ENCODE measurements at regions not wholly inside any gene's neighbourhood (a gene's known extent, or its start where the extent isn't known, plus 50 kb on each side); places are given as distances from the start of the nearest gene placed in this dataset.

DNA sequence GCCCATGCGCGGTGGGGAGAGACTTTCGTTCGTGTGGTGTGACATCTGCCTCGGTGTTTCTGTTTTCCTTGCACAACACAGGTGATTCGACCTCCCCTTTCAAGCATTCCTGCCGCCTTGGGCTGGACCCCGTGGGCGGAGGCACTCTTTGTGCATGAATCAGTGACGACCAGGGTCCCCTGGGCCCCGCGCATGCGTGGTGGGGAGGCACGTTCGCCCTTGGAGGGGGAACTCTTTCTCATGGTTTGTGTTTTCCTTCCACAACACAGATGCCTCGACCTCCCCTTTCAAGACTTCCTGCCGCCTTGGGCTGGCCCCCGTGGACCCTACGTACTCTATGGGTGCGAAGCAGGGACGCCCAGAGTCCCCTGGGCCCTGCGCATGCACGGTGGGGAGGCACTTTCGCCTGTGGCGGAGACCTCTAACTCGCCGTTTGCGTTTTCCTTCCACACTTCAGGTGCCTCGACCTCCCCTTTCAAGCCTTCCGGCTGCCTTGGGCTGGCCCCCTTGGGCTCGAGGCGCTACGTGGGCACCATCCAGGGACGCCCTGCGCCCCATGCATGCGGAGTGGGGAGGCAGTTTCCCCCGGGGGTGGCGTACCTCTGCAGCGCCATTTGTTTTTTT is 340.9 kb downstream of the ALG10 start:
- Histone ChIP-seq H3K4me1 (ENCODE audit: insufficient read depth, low read length) (no peaks in the 10 kb centered on the region), H3K27ac (ENCODE audit: low read depth, low read length) (no peak overlapping the region), H3K9me3 (ENCODE audit: low read length) (no peaks in the 10 kb centered on the region), H3K27me3 (ENCODE audit: insufficient read depth, low read length, poor library complexity, severe bottlenecking) (no peaks in the 10 kb centered on the region), H3K4me3 (ENCODE audit: low read length) (no peak overlapping the region), H3K36me3 (ENCODE audit: insufficient read depth, low read length) (no peaks in the 10 kb centered on the region)
- no peak overlapping the region for H3K4me3 Mint-ChIP-seq
- H3K9me3 Mint-ChIP-seq: peaks cover 0 to 18% (median 8%) of the 10 kb centered on the region in 5 donors
- no peak for DNase-seq
- ChIA-PET CTCF (no interaction called here), POLR2A (no interaction called here)
- no peaks in the 10 kb centered on the region for H3K4me1 Mint-ChIP-seq
- H3K36me3 Mint-ChIP-seq: no peaks in the 10 kb centered on the region
- H3K27ac Mint-ChIP-seq: no peak overlapping the region
- no peaks in the 10 kb centered on the region for H3K27me3 Mint-ChIP-seq

DNA sequence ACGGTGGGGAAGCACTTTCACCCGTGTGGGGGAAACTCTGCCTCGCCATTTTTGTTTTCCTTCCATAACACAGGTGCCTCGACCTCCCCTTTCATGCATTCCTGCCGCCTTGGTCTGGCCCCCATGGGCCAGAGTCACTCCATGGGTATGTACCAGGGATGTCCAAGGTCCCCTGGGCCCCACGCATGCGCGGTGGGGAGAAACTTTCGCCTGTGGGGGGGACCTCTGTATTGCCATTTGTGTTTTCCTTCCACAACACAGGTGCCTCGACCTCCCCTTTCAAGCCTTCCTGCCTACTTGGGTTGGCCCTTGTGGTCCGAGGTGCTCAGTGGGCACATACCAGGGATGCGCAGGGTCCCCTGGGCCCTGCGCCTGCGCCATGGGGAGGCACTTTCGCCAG is 345.8 kb downstream of the ALG10 start:
- Mint-ChIP-seq H3K9me3 (peaks cover 3 to 25% (median 4%) of the 10 kb centered on the region in 5 donors), H3K36me3 (no peaks in the 10 kb centered on the region), H3K27ac (no peak overlapping the region), H3K4me3 (no peak overlapping the region), H3K27me3 (no peaks in the 10 kb centered on the region), H3K4me1 (no peaks in the 10 kb centered on the region)
- Histone ChIP-seq H3K27ac (ENCODE audit: low read depth, low read length) (no peak overlapping the region), H3K36me3 (ENCODE audit: insufficient read depth, low read length) (no peaks in the 10 kb centered on the region), H3K4me1 (ENCODE audit: insufficient read depth, low read length) (no peaks in the 10 kb centered on the region), H3K4me3 (ENCODE audit: low read length) (no peak overlapping the region), H3K9me3 (ENCODE audit: low read length) (no peaks in the 10 kb centered on the region), H3K27me3 (ENCODE audit: insufficient read depth, low read length, poor library complexity, severe bottlenecking) (no peaks in the 10 kb centered on the region)
- ChIA-PET POLR2A (no interaction called here), CTCF (no interaction called here)
- DNase-seq: no peak

DNA sequence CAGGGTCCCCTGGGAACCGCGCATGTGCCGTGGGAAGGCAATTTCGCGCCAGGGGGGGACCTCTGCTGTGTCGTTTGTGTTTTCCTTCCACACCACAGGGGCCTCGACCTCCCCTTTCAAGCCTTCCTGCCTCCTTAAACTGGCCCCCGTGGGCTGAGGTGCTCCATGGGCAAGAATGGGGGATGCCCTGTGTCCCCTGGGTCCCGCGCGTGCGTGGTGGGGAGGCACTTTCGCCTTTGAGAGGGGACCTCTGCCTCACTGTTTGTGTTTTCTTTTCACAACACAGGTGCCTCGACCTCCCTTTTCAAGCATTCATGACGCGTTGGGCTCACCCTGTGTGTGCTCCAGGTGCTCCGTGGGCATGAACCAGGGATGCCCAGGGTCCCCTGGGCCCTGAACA is 348.8 kb downstream of the ALG10 start:
- Histone ChIP-seq H3K4me3 (ENCODE audit: low read length) (no peak overlapping the region), H3K4me1 (ENCODE audit: insufficient read depth, low read length) (no peaks in the 10 kb centered on the region), H3K36me3 (ENCODE audit: insufficient read depth, low read length) (no peaks in the 10 kb centered on the region), H3K27ac (ENCODE audit: low read depth, low read length) (no peak overlapping the region), H3K9me3 (ENCODE audit: low read length) (no peaks in the 10 kb centered on the region), H3K27me3 (ENCODE audit: insufficient read depth, low read length, poor library complexity, severe bottlenecking) (no peaks in the 10 kb centered on the region)
- H3K4me3 Mint-ChIP-seq: no peak overlapping the region
- POLR2A ChIA-PET: no interaction called here
- DNase-seq: no peak
- H3K4me1 Mint-ChIP-seq: no peaks in the 10 kb centered on the region
- H3K27me3 Mint-ChIP-seq: no peaks in the 10 kb centered on the region
- CTCF ChIA-PET: no interaction called here
- peaks cover 3 to 32% (median 5%) of the 10 kb centered on the region in 5 donors for H3K9me3 Mint-ChIP-seq
- no peak overlapping the region for H3K27ac Mint-ChIP-seq
- no peaks in the 10 kb centered on the region for H3K36me3 Mint-ChIP-seq

DNA sequence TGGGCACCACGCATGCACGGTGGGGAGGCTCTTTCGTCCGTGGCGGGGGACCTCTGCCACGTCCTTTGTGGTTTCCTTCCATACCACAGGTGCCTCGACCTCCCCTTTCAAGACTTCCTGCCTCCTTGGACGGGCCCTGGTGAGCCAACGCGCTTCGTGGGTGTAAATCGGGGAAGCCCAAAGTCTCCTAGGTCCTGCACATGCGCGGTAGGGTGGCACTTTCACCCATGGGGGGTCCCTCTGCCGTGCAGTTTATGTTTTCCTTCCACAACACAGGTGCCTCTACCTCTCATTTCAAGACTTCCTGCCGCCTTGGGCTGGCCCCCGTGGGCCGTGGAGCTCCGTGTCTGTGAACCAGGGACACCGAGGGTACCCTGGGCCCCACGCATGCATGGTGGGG is 349.7 kb downstream of the ALG10 start:
- Mint-ChIP-seq H3K4me3 (no peak overlapping the region), H3K27ac (no peak overlapping the region), H3K4me1 (no peaks in the 10 kb centered on the region), H3K36me3 (no peaks in the 10 kb centered on the region), H3K9me3 (peaks cover 3 to 33% (median 5%) of the 10 kb centered on the region in 5 donors), H3K27me3 (no peaks in the 10 kb centered on the region)
- H3K27ac ChIP-seq (ENCODE audit: low read depth, low read length): no peak overlapping the region
- ChIA-PET CTCF (no interaction called here), POLR2A (no interaction called here)
- H3K4me1 ChIP-seq (ENCODE audit: insufficient read depth, low read length): no peaks in the 10 kb centered on the region
- no peak overlapping the region for H3K4me3 ChIP-seq (ENCODE audit: low read length)
- no peaks in the 10 kb centered on the region for H3K9me3 ChIP-seq (ENCODE audit: low read length)
- no peaks in the 10 kb centered on the region for H3K27me3 ChIP-seq (ENCODE audit: insufficient read depth, low read length, poor library complexity, severe bottlenecking)
- no peaks in the 10 kb centered on the region for H3K36me3 ChIP-seq (ENCODE audit: insufficient read depth, low read length)
- DNase-seq: no peak

DNA sequence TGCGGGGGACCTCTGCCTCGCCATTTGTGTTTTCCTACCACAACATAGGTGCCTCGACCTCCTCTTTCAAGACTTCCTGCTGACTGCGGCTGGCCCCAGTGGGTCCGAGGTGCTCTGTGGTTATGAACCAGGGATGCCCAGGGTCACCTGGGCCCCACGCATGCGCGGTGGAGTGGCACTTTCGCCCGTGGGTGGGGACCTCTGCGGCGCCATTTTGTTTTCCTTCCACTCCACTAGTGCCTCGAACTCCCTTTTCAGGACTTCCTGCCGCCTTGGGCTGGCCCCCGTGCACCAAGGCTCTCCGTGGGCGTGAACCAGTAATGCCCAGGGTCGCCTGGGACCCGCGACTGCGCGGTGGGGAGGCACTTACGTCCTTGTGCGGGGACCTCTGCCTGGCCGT is 351.6 kb downstream of the ALG10 start:
- Histone ChIP-seq H3K27ac (ENCODE audit: low read depth, low read length) (no peak overlapping the region), H3K4me1 (ENCODE audit: insufficient read depth, low read length) (no peaks in the 10 kb centered on the region), H3K36me3 (ENCODE audit: insufficient read depth, low read length) (no peaks in the 10 kb centered on the region), H3K4me3 (ENCODE audit: low read length) (no peak overlapping the region), H3K27me3 (ENCODE audit: insufficient read depth, low read length, poor library complexity, severe bottlenecking) (no peaks in the 10 kb centered on the region), H3K9me3 (ENCODE audit: low read length) (no peaks in the 10 kb centered on the region)
- no peak overlapping the region for H3K27ac Mint-ChIP-seq
- no peak overlapping the region for H3K4me3 Mint-ChIP-seq
- CTCF ChIA-PET: no interaction called here
- POLR2A ChIA-PET: no interaction called here
- H3K36me3 Mint-ChIP-seq: no peaks in the 10 kb centered on the region
- DNase-seq: no peak
- no peaks in the 10 kb centered on the region for H3K4me1 Mint-ChIP-seq
- no peaks in the 10 kb centered on the region for H3K27me3 Mint-ChIP-seq
- H3K9me3 Mint-ChIP-seq: peaks cover 4 to 27% (median 14%) of the 10 kb centered on the region in 5 donors

DNA sequence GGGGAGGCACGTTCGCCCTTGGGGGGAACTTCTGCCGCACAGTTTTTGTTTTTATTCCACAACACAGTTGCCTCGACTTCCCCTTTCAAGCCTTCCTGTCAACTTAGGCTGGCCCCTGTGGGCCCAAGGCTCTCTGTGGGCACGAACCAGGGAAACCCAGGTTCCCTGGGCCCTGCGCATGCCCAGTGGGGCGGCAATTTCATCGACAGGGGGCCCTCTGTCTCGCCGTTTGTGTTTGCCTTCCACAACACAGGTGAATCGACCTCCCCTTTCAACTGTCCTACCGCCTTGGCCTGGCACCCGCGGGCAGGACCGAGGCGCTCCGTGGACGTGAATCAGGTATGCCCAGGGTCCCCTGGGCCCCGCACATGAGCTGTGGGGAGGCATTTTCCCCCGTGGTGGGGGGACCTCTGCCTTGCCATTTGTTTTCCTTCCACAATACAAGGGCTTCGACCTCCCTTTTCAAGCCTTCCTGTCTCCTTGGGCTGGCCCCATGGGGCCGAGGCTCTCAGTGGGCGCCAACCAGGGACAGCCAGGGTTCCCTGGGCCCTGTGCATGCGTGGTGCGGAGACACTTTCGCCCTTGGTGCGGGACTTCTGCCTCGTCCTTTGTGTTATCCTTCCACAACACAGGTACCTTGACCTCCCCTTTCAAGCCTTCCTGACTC is 354.0 kb downstream of the ALG10 start:
- Mint-ChIP-seq H3K9me3 (peaks cover 0 to 34% (median 14%) of the 10 kb centered on the region in 5 donors), H3K4me3 (no peak overlapping the region), H3K36me3 (no peaks in the 10 kb centered on the region), H3K27ac (no peak overlapping the region), H3K4me1 (no peaks in the 10 kb centered on the region), H3K27me3 (peaks cover 0 to 3% of the 10 kb centered on the region in 2 donors)
- Histone ChIP-seq H3K9me3 (ENCODE audit: low read length) (no peaks in the 10 kb centered on the region), H3K4me3 (ENCODE audit: low read length) (no peak overlapping the region), H3K27me3 (ENCODE audit: insufficient read depth, low read length, poor library complexity, severe bottlenecking) (no peaks in the 10 kb centered on the region), H3K4me1 (ENCODE audit: insufficient read depth, low read length) (no peaks in the 10 kb centered on the region), H3K27ac (ENCODE audit: low read depth, low read length) (no peak overlapping the region), H3K36me3 (ENCODE audit: insufficient read depth, low read length) (no peaks in the 10 kb centered on the region)
- ChIA-PET CTCF (no interaction called here), POLR2A (no interaction called here)
- DNase-seq: no peak

DNA sequence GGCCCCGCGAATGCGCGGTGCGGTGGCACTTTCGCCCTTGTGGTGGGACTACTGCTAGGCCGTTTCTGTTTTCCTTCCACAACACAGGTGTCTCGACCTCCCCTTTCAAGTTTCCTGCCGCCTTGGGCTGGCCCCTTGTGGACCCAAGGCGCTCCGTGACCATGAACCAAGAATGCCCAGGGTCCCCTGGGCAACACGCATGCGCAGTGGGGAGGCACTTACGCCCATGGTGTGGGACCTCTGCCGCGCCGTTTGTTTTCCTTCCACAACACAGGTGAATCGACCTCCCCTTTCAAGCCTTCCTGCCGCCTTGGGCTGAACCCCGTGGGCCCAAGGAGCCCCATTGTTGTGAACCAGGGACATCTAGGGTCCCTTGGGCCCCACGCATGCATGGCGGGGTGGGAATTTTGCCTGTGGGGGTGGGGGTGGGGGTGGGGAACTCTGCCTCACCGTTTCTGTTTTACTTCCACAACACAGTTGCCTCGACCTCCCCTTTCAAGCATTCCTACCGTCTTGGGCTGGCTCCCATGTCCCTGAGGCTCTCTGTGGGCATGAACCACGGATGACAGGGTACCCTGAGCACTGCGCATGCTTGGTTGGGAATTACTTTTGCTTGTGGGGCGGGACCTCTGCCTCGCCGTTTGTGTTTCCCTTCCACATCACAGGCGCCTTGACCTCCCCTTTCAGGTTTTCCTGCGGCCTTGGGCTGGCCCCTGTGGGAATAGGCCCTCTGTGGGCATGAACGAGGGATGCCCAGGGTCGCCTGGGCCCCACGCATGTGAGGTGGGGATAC is 355.1 kb downstream of the ALG10 start:
- no peaks in the 10 kb centered on the region for H3K4me1 Mint-ChIP-seq

DNA sequence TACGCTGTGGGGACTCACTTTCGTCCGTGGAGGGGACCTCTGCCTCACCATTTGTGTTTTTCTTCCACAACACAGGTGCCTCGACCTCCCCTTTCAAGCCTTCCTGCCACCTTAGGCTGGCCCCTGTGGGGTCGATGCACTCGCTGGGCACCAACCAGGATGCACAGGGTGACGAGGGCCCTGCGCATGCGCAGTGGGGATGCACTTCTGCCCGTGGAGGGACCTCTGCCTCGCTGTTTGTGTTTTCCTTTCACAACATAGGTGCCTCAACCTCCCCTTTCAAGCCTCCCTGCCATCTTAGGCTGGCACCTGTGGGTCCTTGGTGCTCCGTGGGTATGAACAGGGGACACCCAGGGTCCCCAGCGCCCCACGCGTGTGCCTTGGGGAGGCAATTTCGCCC is 356.8 kb downstream of the ALG10 start:
- POLR2A ChIA-PET: no interaction called here
- H3K27ac Mint-ChIP-seq: no peak overlapping the region
- Histone ChIP-seq H3K4me3 (ENCODE audit: low read length) (no peak overlapping the region), H3K36me3 (ENCODE audit: insufficient read depth, low read length) (no peaks in the 10 kb centered on the region), H3K9me3 (ENCODE audit: low read length) (no peaks in the 10 kb centered on the region), H3K27me3 (ENCODE audit: insufficient read depth, low read length, poor library complexity, severe bottlenecking) (no peaks in the 10 kb centered on the region), H3K4me1 (ENCODE audit: insufficient read depth, low read length) (no peaks in the 10 kb centered on the region), H3K27ac (ENCODE audit: low read depth, low read length) (no peak overlapping the region)
- no peak for DNase-seq
- H3K27me3 Mint-ChIP-seq: peaks cover 0 to 3% of the 10 kb centered on the region in 2 donors
- H3K9me3 Mint-ChIP-seq: peaks cover 4 to 30% (median 14%) of the 10 kb centered on the region in 5 donors
- no peaks in the 10 kb centered on the region for H3K4me1 Mint-ChIP-seq
- no peak overlapping the region for H3K4me3 Mint-ChIP-seq
- no peaks in the 10 kb centered on the region for H3K36me3 Mint-ChIP-seq
- CTCF ChIA-PET: no interaction called here

More for the DNA sequence above, 355.1 kb downstream of the ALG10 start:
- H3K27me3 Mint-ChIP-seq: peaks cover 0 to 3% of the 10 kb centered on the region in 2 donors
- H3K4me3 ChIP-seq (ENCODE audit: low read length): no peak overlapping the region
- DNase-seq: no peak
- H3K9me3 Mint-ChIP-seq: peaks cover 2 to 30% (median 14%) of the 10 kb centered on the region in 5 donors
- no peak overlapping the region for H3K27ac Mint-ChIP-seq
- POLR2A ChIA-PET: no interaction called here
- H3K9me3 ChIP-seq (ENCODE audit: low read length): no peaks in the 10 kb centered on the region
- H3K27ac ChIP-seq (ENCODE audit: low read depth, low read length): no peak overlapping the region
- no peak overlapping the region for H3K4me3 Mint-ChIP-seq
- no peaks in the 10 kb centered on the region for H3K27me3 ChIP-seq (ENCODE audit: insufficient read depth, low read length, poor library complexity, severe bottlenecking)
- H3K36me3 Mint-ChIP-seq: no peaks in the 10 kb centered on the region
- no peaks in the 10 kb centered on the region for H3K4me1 ChIP-seq (ENCODE audit: insufficient read depth, low read length)
- CTCF ChIA-PET: no interaction called here
- no peaks in the 10 kb centered on the region for H3K36me3 ChIP-seq (ENCODE audit: insufficient read depth, low read length)

All from CD8-positive, alpha-beta memory T cell (primary cell).